ENCODE measurements at regions not wholly inside any gene's neighbourhood (a gene's known extent, or its start where the extent isn't known, plus 50 kb on each side); places are given as distances from the start of the nearest gene placed in this dataset.

DNA sequence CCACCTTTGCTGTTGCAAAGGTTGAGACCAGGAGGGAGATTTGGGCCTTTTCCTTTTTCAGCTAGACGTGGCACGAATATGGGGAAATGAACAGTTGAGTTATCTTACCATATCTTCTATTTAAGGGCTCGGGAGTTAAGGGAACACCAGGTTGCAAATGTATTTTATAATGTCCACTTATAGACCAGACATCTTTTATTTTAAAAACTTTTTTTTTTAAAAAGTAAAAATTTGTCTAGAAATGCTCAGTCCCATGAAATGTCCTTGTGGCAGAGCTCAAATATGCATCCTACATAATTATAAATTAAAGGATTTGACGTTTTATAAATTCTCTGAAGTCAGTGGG lies 103.6 kb upstream of the VEPH1 start:
- Histone ChIP-seq H3K4me3 (ENCODE audit: low read length) (no peak overlapping the region), H3K79me2 (replicated peaks; ENCODE audit: insufficient read depth, low read length) (no peaks in the 10 kb centered on the region), H3K9me3 (ENCODE audit: low read length) (no peaks in the 10 kb centered on the region), H3K9me2 (ENCODE audit: insufficient read depth, low read length) (no peaks in the 10 kb centered on the region), H3K4me2 (ENCODE audit: low read length) (no peak overlapping the region), H3K27me3 (ENCODE audit: insufficient read depth, low read depth, low read length) (no peaks in the 10 kb centered on the region), H3K27ac (ENCODE audit: low read length) (no peak overlapping the region), H3K36me3 (ENCODE audit: insufficient read depth, low read length) (no peaks in the 10 kb centered on the region), H2AFZ (ENCODE audit: low read depth, low read length) (no peak overlapping the region), H4K20me1 (ENCODE audit: insufficient read depth) (no peaks in the 10 kb centered on the region), H3K9ac (ENCODE audit: low read length) (no peak overlapping the region), H3F3A (ENCODE audit: insufficient read depth, low read length, poor library complexity, severe bottlenecking) (no peaks in the 10 kb centered on the region)
- no peak for TF ChIP-seq EP300 (conservative IDR thresholded peaks at IDR 0.05; ENCODE audit: poor library complexity, severe bottlenecking)
- TF ChIP-seq, protein P1, sequence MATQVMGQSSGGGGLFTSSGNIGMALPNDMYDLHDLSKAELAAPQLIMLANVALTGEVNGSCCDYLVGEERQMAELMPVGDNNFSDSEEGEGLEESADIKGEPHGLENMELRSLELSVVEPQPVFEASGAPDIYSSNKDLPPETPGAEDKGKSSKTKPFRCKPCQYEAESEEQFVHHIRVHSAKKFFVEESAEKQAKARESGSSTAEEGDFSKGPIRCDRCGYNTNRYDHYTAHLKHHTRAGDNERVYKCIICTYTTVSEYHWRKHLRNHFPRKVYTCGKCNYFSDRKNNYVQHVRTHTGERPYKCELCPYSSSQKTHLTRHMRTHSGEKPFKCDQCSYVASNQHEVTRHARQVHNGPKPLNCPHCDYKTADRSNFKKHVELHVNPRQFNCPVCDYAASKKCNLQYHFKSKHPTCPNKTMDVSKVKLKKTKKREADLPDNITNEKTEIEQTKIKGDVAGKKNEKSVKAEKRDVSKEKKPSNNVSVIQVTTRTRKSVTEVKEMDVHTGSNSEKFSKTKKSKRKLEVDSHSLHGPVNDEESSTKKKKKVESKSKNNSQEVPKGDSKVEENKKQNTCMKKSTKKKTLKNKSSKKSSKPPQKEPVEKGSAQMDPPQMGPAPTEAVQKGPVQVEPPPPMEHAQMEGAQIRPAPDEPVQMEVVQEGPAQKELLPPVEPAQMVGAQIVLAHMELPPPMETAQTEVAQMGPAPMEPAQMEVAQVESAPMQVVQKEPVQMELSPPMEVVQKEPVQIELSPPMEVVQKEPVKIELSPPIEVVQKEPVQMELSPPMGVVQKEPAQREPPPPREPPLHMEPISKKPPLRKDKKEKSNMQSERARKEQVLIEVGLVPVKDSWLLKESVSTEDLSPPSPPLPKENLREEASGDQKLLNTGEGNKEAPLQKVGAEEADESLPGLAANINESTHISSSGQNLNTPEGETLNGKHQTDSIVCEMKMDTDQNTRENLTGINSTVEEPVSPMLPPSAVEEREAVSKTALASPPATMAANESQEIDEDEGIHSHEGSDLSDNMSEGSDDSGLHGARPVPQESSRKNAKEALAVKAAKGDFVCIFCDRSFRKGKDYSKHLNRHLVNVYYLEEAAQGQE (IDR thresholded peaks at IDR 0.05; ENCODE audit: borderline replicate concordance) = no peak
- TF ChIP-seq MXI1 (conservative IDR thresholded peaks at IDR 0.05; ENCODE audit: poor library complexity, severe bottlenecking) = no peak
- no peak for TF ChIP-seq SMC3 (conservative IDR thresholded peaks at IDR 0.05; ENCODE audit: poor library complexity)
- TF ChIP-seq, protein P2, sequence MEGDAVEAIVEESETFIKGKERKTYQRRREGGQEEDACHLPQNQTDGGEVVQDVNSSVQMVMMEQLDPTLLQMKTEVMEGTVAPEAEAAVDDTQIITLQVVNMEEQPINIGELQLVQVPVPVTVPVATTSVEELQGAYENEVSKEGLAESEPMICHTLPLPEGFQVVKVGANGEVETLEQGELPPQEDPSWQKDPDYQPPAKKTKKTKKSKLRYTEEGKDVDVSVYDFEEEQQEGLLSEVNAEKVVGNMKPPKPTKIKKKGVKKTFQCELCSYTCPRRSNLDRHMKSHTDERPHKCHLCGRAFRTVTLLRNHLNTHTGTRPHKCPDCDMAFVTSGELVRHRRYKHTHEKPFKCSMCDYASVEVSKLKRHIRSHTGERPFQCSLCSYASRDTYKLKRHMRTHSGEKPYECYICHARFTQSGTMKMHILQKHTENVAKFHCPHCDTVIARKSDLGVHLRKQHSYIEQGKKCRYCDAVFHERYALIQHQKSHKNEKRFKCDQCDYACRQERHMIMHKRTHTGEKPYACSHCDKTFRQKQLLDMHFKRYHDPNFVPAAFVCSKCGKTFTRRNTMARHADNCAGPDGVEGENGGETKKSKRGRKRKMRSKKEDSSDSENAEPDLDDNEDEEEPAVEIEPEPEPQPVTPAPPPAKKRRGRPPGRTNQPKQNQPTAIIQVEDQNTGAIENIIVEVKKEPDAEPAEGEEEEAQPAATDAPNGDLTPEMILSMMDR (IDR thresholded peaks at IDR 0.05; ENCODE audit: poor library complexity, severe bottlenecking) = no peak
- no peak for TF ChIP-seq EZH2 (IDR thresholded peaks at IDR 0.05; ENCODE audit: borderline replicate concordance, insufficient read depth, low read length, poor library complexity, severe bottlenecking)
- TF ChIP-seq RAD21 (conservative IDR thresholded peaks at IDR 0.05) = no peak
- TF ChIP-seq TAF1 (IDR thresholded peaks at IDR 0.05; ENCODE audit: low read depth) = no peak
- no peak for TF ChIP-seq POLR2AphosphoS5 (IDR thresholded peaks at IDR 0.05)

DNA sequence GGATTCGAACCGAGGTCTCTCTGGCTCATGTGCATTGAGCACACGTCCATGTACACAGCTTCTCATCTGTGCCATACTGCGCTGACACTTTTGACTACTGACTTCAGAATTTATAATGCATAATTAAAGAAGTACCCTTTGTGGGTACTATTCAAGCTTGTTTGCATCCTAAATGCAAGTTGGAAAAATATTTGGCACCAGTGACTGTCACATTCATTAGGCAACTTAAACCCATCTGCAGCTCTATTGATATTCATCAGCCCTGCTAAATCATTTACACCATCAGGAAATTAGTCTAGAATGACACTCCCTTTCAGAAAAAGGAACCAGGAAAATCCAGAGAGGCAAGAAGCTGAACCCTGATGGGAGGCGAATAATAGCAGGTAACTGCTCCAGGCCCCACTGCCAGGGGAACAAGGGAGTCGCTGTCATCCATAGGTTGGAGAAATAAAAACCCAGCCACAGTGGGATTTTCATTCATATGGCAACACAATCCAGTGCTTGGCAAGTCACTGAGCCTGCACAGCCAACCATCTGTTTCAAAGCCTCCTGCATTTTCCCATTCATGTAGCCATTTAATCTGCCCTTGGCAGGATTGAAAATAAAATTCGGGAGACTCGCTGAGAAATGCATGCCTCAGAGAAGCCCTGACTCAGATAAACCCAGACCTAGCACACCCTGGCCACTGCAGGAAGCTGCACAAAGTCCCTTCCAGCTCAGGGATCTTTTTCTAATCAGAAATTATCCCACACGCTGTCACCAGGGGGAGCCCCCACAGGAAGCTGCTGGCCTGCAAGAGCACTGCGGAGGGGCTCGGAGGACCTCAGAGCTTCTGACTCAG lies 103.0 kb upstream of the VEPH1 start:
- Histone ChIP-seq H3K36me3 (ENCODE audit: insufficient read depth, low read length) (no peaks in the 10 kb centered on the region), H3K9ac (ENCODE audit: low read length) (no peak overlapping the region), H3K9me2 (ENCODE audit: insufficient read depth, low read length) (no peaks in the 10 kb centered on the region), H2AFZ (ENCODE audit: low read depth, low read length) (no peak overlapping the region), H3F3A (ENCODE audit: insufficient read depth, low read length, poor library complexity, severe bottlenecking) (no peaks in the 10 kb centered on the region), H3K4me3 (ENCODE audit: low read length) (no peak overlapping the region), H3K27ac (ENCODE audit: low read length) (no peak overlapping the region), H3K79me2 (replicated peaks; ENCODE audit: insufficient read depth, low read length) (no peaks in the 10 kb centered on the region), H4K20me1 (ENCODE audit: insufficient read depth) (no peaks in the 10 kb centered on the region), H3K27me3 (ENCODE audit: insufficient read depth, low read depth, low read length) (no peaks in the 10 kb centered on the region), H3K4me2 (ENCODE audit: low read length) (no peak overlapping the region), H3K9me3 (ENCODE audit: low read length) (no peaks in the 10 kb centered on the region)
- peak; percentile 68 for TF ChIP-seq SMC3 (conservative IDR thresholded peaks at IDR 0.05; ENCODE audit: poor library complexity)
- TF ChIP-seq POLR2AphosphoS5 (IDR thresholded peaks at IDR 0.05) = no peak
- no peak for TF ChIP-seq MXI1 (conservative IDR thresholded peaks at IDR 0.05; ENCODE audit: poor library complexity, severe bottlenecking)
- peak; percentile 51 for TF ChIP-seq RAD21 (conservative IDR thresholded peaks at IDR 0.05)
- TF ChIP-seq, protein P2 (IDR thresholded peaks at IDR 0.05; ENCODE audit: poor library complexity, severe bottlenecking) = peak; percentile 72
